CD4-positive, alpha-beta memory T cell (primary cell): ENCODE measurements at regions not wholly inside any gene's neighbourhood (a gene's known extent, or its start where the extent isn't known, plus 50 kb on each side); places are given as distances from the start of the nearest gene placed in this dataset.
A peak's percentile ranks its signal among the peaks of the same experiment; 100 is the strongest.

Experiments
- CTCF ChIA-PET: fragments of 350-600 bp; sonication (Branson Sonifier 250); formaldehyde crosslinking; loops from one replicate; lab custom pipeline; 2021; ENCODE audit warnings: inconsistent platforms; ENCODE audit not compliant: partially characterized antibody; lab: Charles Lee
- POLR2A ChIA-PET: fragments of 350-600 bp; sonication (Branson Sonifier 250); formaldehyde crosslinking; loops from one replicate; lab custom pipeline; 2021; ENCODE audit not compliant: partially characterized antibody; lab: Charles Lee
- DNase-seq, 5 donors: peaks; one replicate each; pipeline versions ENCODE4 v3.0.0 to v3.0.0-alpha.2; 2020 to 2022; ENCODE audit warnings: mixed read lengths in 1 of 5
- H3K27ac ChIP-seq: one replicate; pipeline ENCODE4 v1.7.0; 2013; ENCODE audit warnings: low read depth, low read length
- H3K27me3 ChIP-seq: 2 replicates; pipeline ENCODE4 v1.7.0; 2013; ENCODE audit warnings: mild to moderate bottlenecking, low read length, moderate library complexity; ENCODE audit not compliant: insufficient read depth
- H3K36me3 ChIP-seq: 2 replicates; pipeline ENCODE4 v1.7.0; 2013; ENCODE audit warnings: mild to moderate bottlenecking, low read length, moderate library complexity; ENCODE audit not compliant: insufficient read depth
- H3K4me1 ChIP-seq: 2 replicates; pipeline ENCODE4 v1.7.0; 2013; ENCODE audit warnings: mild to moderate bottlenecking, low read length, moderate library complexity; ENCODE audit not compliant: insufficient read depth
- H3K4me3 ChIP-seq, 2 donors: one replicate each; pipeline ENCODE4 v1.7.0; 2013; ENCODE audit warnings: low read length in 2 of 2, mild to moderate bottlenecking in 1 of 2
- H3K9me3 ChIP-seq, 2 donors: one replicate each; pipeline ENCODE4 v1.7.0; 2013; ENCODE audit warnings: low read length in 2 of 2, control low read depth in 1 of 2; ENCODE audit not compliant: control insufficient read depth in 1 of 2
- H3K27ac Mint-ChIP-seq, 7 donors: one replicate each; pipeline ENCODE4 v1.8.0; 2020 to 2021; ENCODE audit warnings: mixed read lengths in 7 of 7, mild to moderate bottlenecking in 6 of 7, inconsistent platforms in 3 of 7, moderate library complexity in 3 of 7
- H3K27me3 Mint-ChIP-seq, 2 donors: one replicate each; pipeline ENCODE4 v1.8.0; 2020 to 2021; ENCODE audit warnings: mixed read lengths in 2 of 2
- H3K36me3 Mint-ChIP-seq, 2 donors: one replicate each; pipeline ENCODE4 v1.8.0; 2020 to 2021; ENCODE audit warnings: mixed read lengths in 2 of 2, inconsistent platforms in 1 of 2, mild to moderate bottlenecking in 1 of 2
- H3K4me1 Mint-ChIP-seq, 4 donors: one replicate each; pipeline ENCODE4 v1.8.0; 2020 to 2021; ENCODE audit warnings: mixed read lengths in 4 of 4, mild to moderate bottlenecking in 1 of 4
- H3K4me3 Mint-ChIP-seq, 8 donors: one replicate each; pipeline ENCODE4 v1.8.0; 2020 to 2021; ENCODE audit warnings: mixed read lengths in 8 of 8, mild to moderate bottlenecking in 7 of 8, moderate library complexity in 6 of 8, inconsistent platforms in 3 of 8
- H3K9me3 Mint-ChIP-seq, 8 donors: one replicate each; pipeline ENCODE4 v1.8.0; 2020 to 2021; ENCODE audit warnings: mixed read lengths in 8 of 8, mild to moderate bottlenecking in 5 of 8, inconsistent platforms in 3 of 8, moderate library complexity in 1 of 8
- intact Hi-C: fragments of 100-400 bp; cut with micrococcal nuclease; formaldehyde crosslinking; loops from one replicate; pipeline ENCODE4 v1.15.1; 2023

DNA sequence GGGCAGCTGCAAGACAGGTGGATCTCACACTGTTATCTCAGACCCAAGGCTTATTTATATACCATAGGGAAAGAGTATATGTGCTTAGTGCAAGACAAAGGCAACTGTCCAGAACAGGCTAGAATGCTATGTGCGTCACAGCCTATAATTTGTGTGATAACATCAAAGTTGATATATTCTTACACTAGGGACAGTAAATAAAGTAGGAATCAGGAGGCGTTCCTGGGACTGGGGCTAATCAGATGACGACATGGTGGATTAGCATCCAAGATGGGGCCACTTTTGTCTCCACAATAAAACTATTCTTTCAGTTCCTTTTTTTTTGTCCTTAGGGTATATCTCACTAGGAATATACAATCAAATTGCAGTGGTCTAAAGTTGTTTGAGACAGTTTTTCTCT lies 54.9 kb upstream of the IER3 start:
- Mint-ChIP-seq H3K36me3 (no peaks in the 10 kb centered on the region), H3K27ac (no peak overlapping the region), H3K9me3 (no peaks in the 10 kb centered on the region), H3K27me3 (no peaks in the 10 kb centered on the region), H3K4me3 (no peak overlapping the region), H3K4me1 (peaks cover 17 to 34% (median 23%) of the 10 kb centered on the region in 4 donors)
- POLR2A ChIA-PET = interaction anchor here (0.8 kb wide), 1 partner anchor 62 kb away, joined by 3 read pairs; no protein-coding TSS in a partner anchor
- no peak for DNase-seq
- H3K27ac ChIP-seq = no peak overlapping the region
- no peaks in the 10 kb centered on the region for H3K9me3 ChIP-seq
- intact Hi-C loops = no loop called here
- H3K27me3 ChIP-seq = no peaks in the 10 kb centered on the region
- H3K36me3 ChIP-seq = no peaks in the 10 kb centered on the region
- CTCF ChIA-PET = interaction anchor here (1.3 kb wide), 1 partner anchor 29 kb away, joined by 3 read pairs; no protein-coding TSS in a partner anchor
- peaks cover 21% of the 10 kb centered on the region for H3K4me1 ChIP-seq
- H3K4me3 ChIP-seq = no peak overlapping the region

DNA sequence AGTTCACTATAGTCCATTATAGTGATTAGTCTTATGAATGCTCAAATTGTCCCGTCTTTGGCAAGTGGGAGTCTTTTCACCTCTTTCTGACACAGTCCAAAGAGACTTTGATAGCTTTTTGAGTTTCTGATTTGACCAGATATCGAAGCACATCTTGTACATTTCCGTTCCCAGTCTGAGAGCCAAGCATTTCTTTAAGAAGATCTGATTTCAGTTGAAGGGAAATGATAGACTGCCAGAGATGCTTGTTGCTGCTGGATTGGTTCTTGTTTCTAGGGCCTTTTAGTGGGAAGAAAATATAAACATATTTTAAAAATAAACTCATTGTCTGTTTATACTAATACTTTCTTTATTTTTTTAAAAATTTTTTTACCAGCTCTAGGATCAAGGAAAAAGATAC lies 54.1 kb upstream of the IER3 start:
- intact Hi-C loops = no loop called here
- Histone ChIP-seq H3K27ac (no peak overlapping the region), H3K9me3 (no peaks in the 10 kb centered on the region), H3K4me1 (peaks cover 26% of the 10 kb centered on the region), H3K36me3 (no peaks in the 10 kb centered on the region), H3K4me3 (no peak overlapping the region), H3K27me3 (no peaks in the 10 kb centered on the region)
- no peaks in the 10 kb centered on the region for H3K9me3 Mint-ChIP-seq
- H3K36me3 Mint-ChIP-seq = no peaks in the 10 kb centered on the region
- no peaks in the 10 kb centered on the region for H3K27me3 Mint-ChIP-seq
- no peak for DNase-seq
- peak overlapping the region in 1 of 7 donors; percentile 9 for H3K27ac Mint-ChIP-seq
- POLR2A ChIA-PET = interaction anchor here (0.8 kb wide), 1 partner anchor 61 kb away, joined by 3 read pairs; no protein-coding TSS in a partner anchor
- H3K4me1 Mint-ChIP-seq = peaks cover 20 to 39% (median 27%) of the 10 kb centered on the region in 4 donors
- no peak overlapping the region for H3K4me3 Mint-ChIP-seq
- CTCF ChIA-PET = interaction anchor here (1.3 kb wide), 1 partner anchor 30 kb away, joined by 3 read pairs; no protein-coding TSS in a partner anchor

DNA sequence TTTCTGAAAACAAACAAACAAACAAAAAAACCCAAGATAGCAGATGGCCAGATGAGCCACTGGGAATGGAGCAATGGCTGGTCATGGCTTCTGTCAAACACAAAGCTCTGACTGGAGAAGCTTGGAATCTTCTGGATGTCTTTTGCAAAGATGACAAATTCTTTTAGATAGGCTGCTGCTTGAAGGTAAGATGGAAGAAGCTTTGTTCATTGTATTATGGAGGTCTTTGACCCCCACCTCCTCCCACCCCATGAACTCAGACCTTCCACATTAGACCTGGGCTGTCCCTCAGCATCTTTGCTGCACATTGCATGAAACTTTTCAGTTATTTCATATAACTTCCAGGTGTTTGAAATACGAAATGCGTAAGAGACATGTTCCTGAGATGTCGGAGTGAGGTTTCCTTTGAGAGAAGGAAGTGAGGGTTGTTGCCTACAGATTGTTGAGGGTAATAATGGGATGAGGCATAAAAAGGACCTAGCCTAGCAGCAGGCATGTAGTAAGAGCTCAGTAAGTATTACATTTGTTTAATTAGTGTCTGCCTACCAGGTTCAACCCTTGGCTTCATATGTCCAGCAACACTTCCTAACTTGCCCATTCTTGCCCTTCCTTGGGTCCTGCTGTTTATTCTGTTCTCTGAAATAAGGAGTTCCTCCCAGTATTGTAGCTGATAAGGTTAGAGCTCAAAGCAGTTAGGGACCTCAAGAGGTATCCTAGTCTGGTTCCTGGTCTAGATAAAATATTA lies 51.4 kb upstream of the IER3 start:
- no peak for DNase-seq
- Mint-ChIP-seq H3K4me3 (peak overlapping the region in 2 of 8 donors; percentile 47 to 51), H3K27ac (peak overlapping the region in 4 of 7 donors; percentile 17 to 61 (median 37)), H3K9me3 (no peaks in the 10 kb centered on the region), H3K4me1 (peaks cover 31 to 54% (median 39%) of the 10 kb centered on the region in 4 donors), H3K36me3 (no peaks in the 10 kb centered on the region), H3K27me3 (no peaks in the 10 kb centered on the region)
- intact Hi-C loops = no loop called here
- CTCF ChIA-PET = interaction anchor here (1.1 to 1.2 kb wide), 3 partner anchors 26 to 32 kb away, joined by 4 to 5 read pairs (median 5); no protein-coding TSS in a partner anchor
- Histone ChIP-seq H3K36me3 (no peaks in the 10 kb centered on the region), H3K9me3 (no peaks in the 10 kb centered on the region), H3K4me1 (peaks cover 37% of the 10 kb centered on the region), H3K27ac (no peak overlapping the region), H3K27me3 (no peaks in the 10 kb centered on the region), H3K4me3 (no peak overlapping the region)
- POLR2A ChIA-PET = interaction anchor here (1.0 to 4.9 kb wide), 4 partner anchors 8 to 52 kb away, joined by 3 to 36 read pairs (median 14); no protein-coding TSS in a partner anchor
